ENCODE measurements at regions not wholly inside any gene's neighbourhood (a gene's known extent, or its start where the extent isn't known, plus 50 kb on each side); places are given as distances from the start of the nearest gene placed in this dataset.
A peak's percentile ranks its signal among the peaks of the same experiment; 100 is the strongest.

DNA sequence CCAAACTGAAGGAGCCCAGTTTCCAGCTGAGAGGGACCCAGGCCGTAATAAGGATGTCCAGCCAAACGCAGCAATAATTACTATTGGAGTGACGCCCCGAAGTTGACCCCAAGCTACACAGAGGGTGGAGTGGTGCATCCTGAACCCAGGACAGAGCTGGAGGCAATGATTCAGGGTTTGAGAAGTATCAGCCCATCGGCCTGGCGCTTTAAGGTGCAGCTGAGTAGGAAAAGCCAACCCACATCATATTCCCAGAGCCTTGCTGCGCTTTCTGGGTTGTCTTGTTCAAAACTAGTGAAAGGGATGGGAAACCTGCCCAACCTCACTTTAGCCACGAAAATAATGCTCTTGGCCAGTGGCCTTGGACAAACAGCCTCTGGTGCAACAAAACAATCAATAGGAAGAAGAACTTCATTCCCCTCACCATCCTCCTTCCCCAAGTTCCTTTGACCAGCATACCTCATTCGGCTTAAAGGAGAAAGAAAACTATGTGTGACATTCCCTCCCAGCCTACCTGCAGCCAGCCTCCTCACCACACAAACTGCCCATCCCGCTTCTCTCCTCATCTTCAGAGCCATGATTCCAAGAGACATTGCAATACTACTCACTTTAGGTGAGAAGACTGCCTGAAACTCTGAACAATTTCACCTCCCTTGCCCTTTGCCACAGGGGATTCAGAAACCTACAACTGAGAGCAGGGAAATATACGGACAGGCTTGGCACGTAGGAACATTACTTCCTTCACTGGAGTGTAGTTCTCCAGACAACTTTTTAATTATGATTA lies 217.2 kb upstream of the MKLN1 start:
- no peak for DNase-seq

DNA sequence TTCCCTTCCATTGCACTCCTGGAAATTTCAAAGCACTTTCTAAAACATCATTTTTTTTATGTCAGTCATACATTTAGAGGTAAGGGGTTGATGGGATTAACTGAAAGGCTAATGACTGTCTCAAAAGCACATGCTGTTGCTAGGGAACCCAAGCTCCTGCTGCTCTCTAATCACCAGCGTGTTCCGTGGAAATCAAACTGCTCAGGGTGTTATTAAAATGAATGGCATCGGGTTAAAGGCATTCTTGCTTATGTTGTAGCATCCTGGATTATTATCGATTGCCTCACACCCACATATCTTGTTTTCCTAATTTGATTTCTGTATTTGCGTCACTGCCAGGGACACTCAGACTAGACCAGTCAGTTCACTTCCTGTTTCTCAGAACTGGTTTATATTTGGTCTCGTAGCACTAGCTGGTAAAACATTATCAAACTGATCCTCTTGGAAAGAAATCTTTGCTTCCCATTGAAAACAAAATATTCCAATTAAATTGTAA lies 216.5 kb upstream of the MKLN1 start:
- peak in 1 of 5 donors; percentile 69 for DNase-seq

DNA sequence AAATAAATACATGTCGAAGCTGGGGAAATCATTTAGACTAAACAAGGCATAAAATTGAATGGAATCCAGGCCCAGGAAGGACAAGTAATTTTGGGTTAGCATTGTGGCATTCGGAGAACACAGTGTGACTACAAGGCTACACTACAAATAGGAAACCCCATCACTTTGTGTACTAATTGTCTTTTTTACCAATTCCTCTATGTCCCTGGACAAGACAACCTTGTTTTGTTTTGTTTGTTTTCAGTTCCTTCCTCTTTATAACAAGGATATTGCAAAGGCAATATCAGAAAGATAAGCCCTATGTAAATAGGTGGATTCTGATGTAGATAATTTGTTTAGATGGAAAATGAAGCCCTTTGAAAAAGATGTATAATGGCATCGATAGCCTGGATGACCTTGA lies 215.9 kb upstream of the MKLN1 start:
- no peak for DNase-seq

- DNase-seq: no peak
Measured at GRCh38 chr7:131112431-131112830, 215.2 kb upstream of the MKLN1 start.

GRCh38 chr7:131115340-131115739 lies 212.3 kb upstream of the MKLN1 start:
- DNase-seq: no peak

DNA sequence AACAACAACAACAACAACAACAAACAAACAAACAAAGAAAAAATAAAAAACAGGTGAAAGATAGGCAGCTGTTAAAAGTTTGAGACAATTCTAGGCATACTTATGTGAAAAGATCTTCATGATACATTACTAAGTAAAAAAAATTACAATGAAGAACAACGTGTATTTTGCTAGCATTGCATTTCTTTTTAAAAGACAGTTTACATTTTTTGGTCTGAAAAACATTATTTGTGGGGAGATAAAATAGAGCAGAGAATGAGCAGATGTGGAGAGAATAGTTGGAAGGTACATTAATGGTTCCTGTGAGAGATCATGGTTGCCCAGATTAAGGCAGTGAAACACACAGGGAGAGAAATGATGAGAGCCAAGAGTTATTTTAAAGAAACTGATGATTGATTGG lies 210.2 kb upstream of the MKLN1 start:
- no peak for DNase-seq

- no peak for DNase-seq
Measured at GRCh38 chr7:131119381-131119780, 208.3 kb upstream of the MKLN1 start.

- no peak for DNase-seq
Measured at GRCh38 chr7:131122394-131122793, 205.3 kb upstream of the MKLN1 start.

DNA sequence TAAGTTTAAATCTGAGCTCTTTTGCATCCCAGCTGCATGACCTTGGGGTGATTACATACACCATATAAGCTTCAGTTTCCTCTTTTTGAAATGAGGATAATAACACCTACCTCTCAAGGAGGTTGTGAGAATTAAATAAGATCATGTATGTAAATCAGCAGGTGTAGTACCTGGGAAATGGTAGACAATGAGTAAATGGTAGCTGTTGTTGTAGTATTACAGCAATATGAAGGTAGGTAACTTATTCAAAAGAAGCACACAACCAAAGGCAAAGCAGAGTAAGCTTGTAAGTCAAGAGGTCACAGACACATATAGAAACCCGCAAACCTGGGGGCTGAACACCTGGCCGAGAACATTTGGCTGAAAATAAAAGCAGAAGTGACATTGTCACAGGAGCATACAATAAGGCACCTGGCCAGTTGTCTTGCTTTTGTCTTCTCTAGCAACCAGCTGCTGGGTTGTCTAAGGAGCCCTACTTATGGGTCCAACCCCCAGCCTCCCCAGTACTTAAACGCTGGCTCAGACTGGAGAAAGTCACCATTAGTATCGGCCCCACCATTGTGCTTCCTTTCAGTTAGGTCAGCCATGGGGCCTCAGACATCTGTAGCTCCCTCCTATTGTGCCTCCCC lies 203.6 kb upstream of the MKLN1 start:
- no peak for DNase-seq

- no peak for DNase-seq
Measured at GRCh38 chr7:131124867-131125266, 202.8 kb upstream of the MKLN1 start.

- no peak for DNase-seq
Measured at GRCh38 chr7:131130324-131130723, 197.4 kb upstream of the MKLN1 start.

- no peak for DNase-seq
Measured at GRCh38 chr7:131131012-131131745, 196.5 kb upstream of the MKLN1 start.

DNA sequence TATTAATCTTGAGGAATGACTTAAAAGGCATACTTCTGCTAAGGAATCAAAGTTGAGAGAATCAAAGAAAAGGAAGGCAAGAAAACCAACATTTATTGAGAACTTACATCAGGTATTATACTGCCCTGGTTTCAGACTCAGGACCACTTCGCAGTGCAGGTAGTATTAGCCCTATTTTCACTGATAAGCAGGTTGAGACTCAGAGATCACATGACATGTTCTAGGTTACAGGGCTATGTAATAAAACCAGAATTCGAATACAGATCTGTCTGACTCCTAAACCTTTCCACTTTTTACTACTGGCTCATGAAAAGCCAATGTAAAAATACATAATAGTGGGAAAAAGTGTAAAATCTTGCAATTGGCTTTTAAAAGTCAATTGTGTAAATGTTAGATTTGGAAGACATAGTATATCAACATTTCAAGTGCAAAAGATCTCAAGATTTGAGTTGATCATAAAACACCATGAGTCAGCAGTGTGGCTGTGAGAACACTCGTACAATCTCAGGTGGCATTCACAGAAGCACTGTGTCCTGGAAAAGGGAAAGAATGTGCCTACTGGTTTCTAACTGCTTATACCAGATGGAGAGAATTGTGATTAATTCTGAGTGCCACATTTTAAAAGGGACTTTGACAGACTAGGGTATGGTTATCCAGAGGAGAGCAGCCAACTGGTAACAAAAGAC lies 195.8 kb upstream of the MKLN1 start:
- DNase-seq: no peak

DNA sequence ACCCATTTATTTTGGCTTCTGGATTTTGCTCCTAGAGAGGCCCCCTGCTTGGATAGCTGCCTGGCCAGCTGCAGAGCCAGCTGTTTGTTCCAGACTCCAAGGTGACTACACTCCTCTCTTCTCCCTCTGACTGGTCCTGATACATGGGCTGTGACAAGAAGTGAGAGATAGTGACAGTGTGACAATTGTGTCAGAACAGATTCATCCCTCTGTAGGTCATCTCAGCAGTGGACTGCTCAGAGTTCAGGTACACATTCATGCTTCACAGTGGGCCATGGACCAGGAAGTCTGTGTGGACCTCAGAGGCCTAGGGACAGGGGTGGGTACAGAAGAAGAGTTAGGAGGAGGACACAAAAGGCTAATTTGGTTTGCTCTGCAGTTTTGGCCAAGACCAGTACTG lies 188.2 kb upstream of the MKLN1 start:
- no peak for DNase-seq

GRCh38 chr7:131141443-131141967 lies 186.2 kb upstream of the MKLN1 start:
- DNase-seq: no peak

GRCh38 chr7:131143869-131144268 lies 183.8 kb upstream of the MKLN1 start:
- DNase-seq: no peak

GRCh38 chr7:131145026-131145425 lies 182.7 kb upstream of the MKLN1 start:
- DNase-seq: no peak

DNA sequence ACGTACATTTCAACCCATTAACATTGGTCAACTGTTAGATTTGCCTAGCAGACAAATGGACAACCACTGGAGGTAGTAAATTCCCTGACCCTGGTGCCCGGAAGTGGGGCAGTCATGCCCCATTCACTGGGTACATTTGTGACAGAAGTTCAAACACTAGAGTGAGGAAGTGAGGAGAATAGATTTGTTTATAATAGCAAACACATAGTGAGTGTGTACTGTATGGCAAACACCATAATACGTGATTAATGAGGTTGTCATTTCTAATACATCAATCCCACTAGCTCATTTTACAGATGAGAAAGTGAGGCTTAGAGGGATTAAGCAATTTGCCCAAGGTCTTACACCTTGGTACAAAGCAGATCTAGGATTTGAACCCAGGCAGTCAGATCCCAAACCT lies 181.9 kb upstream of the MKLN1 start:
- DNase-seq: no peak

DNA sequence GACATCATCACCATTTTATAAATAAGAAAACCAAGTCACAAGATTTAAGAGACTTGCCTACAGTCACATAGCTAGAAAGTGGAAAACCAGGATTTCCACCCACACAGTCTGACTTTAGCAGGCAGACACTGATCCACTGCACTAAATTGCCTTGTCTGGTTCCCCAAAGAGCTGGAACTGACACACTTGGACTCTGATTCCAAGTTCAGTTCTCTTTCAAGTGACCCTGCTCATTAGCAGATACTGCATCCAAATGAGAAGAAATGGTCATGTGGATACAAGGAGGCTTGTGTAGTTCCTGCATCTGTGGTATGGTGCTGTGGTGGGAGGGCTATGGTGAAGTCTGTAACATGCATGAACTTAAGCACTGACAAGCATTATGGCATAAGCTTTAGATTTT lies 180.1 kb upstream of the MKLN1 start:
- no peak for DNase-seq

GRCh38 chr7:131148258-131148657 lies 179.4 kb upstream of the MKLN1 start:
- DNase-seq: no peak

DNA sequence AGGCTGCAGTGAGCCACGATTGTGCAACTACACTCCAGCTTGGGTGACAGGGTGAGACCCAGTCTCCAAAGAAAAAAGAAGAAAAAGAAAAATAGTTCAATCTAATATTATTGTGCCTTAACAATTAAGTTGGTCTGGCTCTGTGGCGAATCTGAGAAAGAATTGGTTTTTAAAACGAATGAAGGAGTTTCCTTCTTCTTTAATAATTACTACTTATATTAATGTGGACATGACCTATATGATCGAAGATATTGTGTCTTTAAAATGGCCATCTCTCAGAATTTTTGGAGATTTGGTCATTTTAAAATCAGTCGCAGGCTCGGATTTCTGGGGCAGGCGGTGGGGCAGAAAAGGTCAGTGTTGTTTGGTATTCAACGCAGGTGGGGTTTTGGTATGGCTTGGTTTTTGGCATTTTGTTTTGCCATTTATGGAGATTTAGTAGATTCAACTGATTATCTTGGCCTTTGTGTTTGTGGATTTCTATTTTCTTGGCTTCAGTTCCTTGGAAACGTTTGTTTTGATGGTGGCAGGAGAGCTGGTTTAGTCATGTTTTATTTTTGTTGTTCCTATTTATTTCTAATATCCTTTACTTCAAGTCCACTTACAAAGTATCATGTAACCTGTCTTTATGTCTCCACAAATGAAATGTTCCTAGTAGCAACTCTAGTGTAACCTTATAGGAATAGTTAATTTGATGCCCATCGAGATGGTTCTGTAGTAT lies 178.8 kb upstream of the MKLN1 start:
- DNase-seq: no peak

DNA sequence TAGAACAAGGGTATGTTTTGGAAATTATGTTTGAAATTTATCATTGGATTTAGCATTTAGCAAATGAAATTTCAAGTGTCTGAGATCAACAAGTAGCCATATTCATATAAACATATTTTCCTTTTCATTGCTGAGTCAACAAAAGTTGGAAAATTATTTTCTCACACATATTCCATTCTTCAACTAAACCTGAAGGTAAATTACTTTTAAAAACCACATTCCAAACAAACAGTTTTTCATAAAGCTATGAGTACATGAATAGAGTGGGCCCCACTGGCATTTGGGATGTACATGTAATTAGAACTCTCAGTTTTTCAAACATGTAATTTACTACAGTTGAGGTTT lies 178.3 kb upstream of the MKLN1 start:
- DNase-seq: no peak

Data from T-helper 1 cell (primary cell).